HL-60 (cell line): ENCODE measurements at regions not wholly inside any gene's neighbourhood (a gene's known extent, or its start where the extent isn't known, plus 50 kb on each side); places are given as distances from the start of the nearest gene placed in this dataset.

Experiments used
- DNase-seq, 2 experiments: peaks; one replicate each; pipeline ENCODE4 v3.0.0-alpha.2; 2010 to 2020; ENCODE audit warnings: low read depth in 1 of 2, low spot score in 1 of 2
- H3K27ac ChIP-seq: fragments of 250-450 bp; sonication (Bioruptor Pico); replicated peaks from 2 replicates; pipeline ENCODE4 v1.5.1; 2020; ENCODE audit warnings: mild to moderate bottlenecking, moderate library complexity
- H3K27me3 ChIP-seq: fragments of 250-450 bp; sonication (Bioruptor Pico); 2 replicates; pipeline ENCODE4 v1.5.1; 2021; ENCODE audit warnings: mild to moderate bottlenecking, moderate library complexity; ENCODE audit not compliant: insufficient read depth, poor library complexity, severe bottlenecking
- H3K4me3 ChIP-seq: replicated peaks from 2 replicates; pipeline ENCODE4 v1.5.1; 2011; ENCODE audit warnings: mild to moderate bottlenecking, control low read depth, low read length; ENCODE audit not compliant: insufficient read depth
- GABPA ChIP-seq: IDR thresholded peaks from 2 replicates; pipeline ENCODE4 v1.6.1; 2012; ENCODE audit warnings: low read depth
- POLR2AphosphoS5 ChIP-seq: IDR thresholded peaks from 2 replicates; pipeline ENCODE4 v1.6.1; 2012; ENCODE audit warnings: low read depth
- SPI1 ChIP-seq: IDR thresholded peaks from 2 replicates; pipeline ENCODE4 v1.6.1; 2012; ENCODE audit warnings: low read depth, mild to moderate bottlenecking, borderline replicate concordance
- TF ChIP-seq, protein P1 (sequence below): IDR thresholded peaks from 2 replicates; pipeline ENCODE4 v1.6.1; 2012; ENCODE audit warnings: low read depth; ENCODE audit not compliant: insufficient replicate concordance
- TF ChIP-seq, protein P2 (sequence below): IDR thresholded peaks from one replicate; pipeline ENCODE4 v1.5.1; 2011; ENCODE audit warnings: low read length, control low read depth, inconsistent platforms; ENCODE audit not compliant: insufficient read depth

GRCh38 chr9:116080561-116080960 is 73.0 kb upstream of the PAPPA start:
- H3K27ac ChIP-seq, result no peak overlapping the region
- no peak for DNase-seq

DNA sequence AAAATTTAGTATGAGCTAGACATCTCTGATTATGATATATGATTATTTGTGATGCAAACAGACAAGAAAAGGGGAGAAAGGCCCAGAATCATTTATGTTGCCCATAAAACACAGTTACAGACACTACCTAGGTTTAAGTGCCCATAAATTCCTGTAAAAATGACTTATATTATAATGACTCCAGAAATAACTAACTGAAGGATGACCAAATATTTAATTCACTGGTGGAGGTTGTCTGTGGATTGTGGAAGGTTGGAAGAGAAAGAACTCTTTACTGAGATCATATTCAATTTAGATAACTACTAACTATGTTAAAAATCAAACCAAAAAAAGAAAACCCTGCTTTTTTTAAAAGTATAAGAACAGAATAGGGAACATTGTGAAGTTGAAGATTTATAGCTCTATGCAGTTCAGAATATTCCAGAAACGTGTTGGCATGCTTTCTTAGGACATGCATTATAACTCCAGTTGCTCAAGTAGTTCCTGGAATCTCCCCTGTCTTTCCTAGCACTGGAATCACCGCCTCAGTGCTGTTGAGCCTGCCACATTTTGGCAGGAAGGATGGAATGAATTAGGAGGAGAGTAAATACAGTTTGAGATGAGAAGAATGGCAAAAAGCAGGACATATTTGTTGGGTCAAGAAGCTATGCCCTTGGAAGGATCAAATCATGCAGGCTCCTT is 72.0 kb upstream of the PAPPA start:
- Histone ChIP-seq H3K27ac (no peak overlapping the region), H3K27me3 (no peaks in the 10 kb centered on the region), H3K4me3 (no peak overlapping the region)
- TF ChIP-seq GABPA, result no peak
- TF ChIP-seq, protein P1, sequence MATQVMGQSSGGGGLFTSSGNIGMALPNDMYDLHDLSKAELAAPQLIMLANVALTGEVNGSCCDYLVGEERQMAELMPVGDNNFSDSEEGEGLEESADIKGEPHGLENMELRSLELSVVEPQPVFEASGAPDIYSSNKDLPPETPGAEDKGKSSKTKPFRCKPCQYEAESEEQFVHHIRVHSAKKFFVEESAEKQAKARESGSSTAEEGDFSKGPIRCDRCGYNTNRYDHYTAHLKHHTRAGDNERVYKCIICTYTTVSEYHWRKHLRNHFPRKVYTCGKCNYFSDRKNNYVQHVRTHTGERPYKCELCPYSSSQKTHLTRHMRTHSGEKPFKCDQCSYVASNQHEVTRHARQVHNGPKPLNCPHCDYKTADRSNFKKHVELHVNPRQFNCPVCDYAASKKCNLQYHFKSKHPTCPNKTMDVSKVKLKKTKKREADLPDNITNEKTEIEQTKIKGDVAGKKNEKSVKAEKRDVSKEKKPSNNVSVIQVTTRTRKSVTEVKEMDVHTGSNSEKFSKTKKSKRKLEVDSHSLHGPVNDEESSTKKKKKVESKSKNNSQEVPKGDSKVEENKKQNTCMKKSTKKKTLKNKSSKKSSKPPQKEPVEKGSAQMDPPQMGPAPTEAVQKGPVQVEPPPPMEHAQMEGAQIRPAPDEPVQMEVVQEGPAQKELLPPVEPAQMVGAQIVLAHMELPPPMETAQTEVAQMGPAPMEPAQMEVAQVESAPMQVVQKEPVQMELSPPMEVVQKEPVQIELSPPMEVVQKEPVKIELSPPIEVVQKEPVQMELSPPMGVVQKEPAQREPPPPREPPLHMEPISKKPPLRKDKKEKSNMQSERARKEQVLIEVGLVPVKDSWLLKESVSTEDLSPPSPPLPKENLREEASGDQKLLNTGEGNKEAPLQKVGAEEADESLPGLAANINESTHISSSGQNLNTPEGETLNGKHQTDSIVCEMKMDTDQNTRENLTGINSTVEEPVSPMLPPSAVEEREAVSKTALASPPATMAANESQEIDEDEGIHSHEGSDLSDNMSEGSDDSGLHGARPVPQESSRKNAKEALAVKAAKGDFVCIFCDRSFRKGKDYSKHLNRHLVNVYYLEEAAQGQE, result no peak
- TF ChIP-seq POLR2AphosphoS5, result no peak
- no peak for DNase-seq

More at GRCh38 chr9:116080561-116080960, 73.0 kb upstream of the PAPPA start:
- TF ChIP-seq SPI1 (no peak), POLR2AphosphoS5 (no peak), GABPA (no peak)
- TF ChIP-seq, protein P2, sequence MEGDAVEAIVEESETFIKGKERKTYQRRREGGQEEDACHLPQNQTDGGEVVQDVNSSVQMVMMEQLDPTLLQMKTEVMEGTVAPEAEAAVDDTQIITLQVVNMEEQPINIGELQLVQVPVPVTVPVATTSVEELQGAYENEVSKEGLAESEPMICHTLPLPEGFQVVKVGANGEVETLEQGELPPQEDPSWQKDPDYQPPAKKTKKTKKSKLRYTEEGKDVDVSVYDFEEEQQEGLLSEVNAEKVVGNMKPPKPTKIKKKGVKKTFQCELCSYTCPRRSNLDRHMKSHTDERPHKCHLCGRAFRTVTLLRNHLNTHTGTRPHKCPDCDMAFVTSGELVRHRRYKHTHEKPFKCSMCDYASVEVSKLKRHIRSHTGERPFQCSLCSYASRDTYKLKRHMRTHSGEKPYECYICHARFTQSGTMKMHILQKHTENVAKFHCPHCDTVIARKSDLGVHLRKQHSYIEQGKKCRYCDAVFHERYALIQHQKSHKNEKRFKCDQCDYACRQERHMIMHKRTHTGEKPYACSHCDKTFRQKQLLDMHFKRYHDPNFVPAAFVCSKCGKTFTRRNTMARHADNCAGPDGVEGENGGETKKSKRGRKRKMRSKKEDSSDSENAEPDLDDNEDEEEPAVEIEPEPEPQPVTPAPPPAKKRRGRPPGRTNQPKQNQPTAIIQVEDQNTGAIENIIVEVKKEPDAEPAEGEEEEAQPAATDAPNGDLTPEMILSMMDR, result no peak
- TF ChIP-seq, protein P1, result no peak
- Histone ChIP-seq H3K4me3 (no peak overlapping the region), H3K27me3 (no peaks in the 10 kb centered on the region)

DNA sequence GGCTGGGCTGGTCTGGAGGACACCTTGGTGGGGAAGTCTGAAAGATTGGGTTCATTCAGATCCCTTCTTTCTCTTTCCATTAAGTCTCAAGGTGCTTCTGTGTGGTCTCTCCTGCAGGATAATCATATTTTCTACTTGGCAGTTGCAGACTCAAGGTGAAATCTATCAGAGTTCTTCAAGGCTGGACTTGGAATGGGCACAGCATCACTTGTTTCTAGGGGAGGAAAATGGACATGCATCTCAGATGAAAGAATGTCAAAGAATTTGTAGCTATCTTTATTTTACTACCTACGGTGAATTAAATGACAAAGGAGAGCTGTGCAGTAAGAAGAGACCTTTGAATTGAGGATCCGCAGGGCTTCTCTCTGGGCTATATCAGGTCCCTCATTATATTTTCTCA is 69.8 kb upstream of the PAPPA start:
- Histone ChIP-seq H3K27ac (no peak overlapping the region), H3K27me3 (no peaks in the 10 kb centered on the region), H3K4me3 (no peak overlapping the region)
- no peak for TF ChIP-seq POLR2AphosphoS5
- TF ChIP-seq, protein P1, result no peak
- no peak for TF ChIP-seq SPI1
- TF ChIP-seq, protein P2, result no peak
- TF ChIP-seq GABPA, result no peak
- DNase-seq, result no peak
